Panc1 (cell line): ENCODE measurements at regions not wholly inside any gene's neighbourhood (a gene's known extent, or its start where the extent isn't known, plus 50 kb on each side); places are given as distances from the start of the nearest gene placed in this dataset.

Source experiments
- ATAC-seq: fragments of 200-7000 bp; cut with Tn5 transposase; 2 replicates; pipeline ENCODE4 v1.9.1; 2020; ENCODE audit warnings: mild to moderate bottlenecking, moderate library complexity
- BruUV-seq: library from RNA; stranded (reverse); fragments of 400-500 nt; replicated peaks from 2 replicates; lab custom pipeline; 2021; lab: Mats Ljungman, UMichigan
- CTCF ChIA-PET: fragments of 300-600 bp; sonication (Branson Sonifier 250); formaldehyde crosslinking; loops from one replicate; lab custom pipeline; 2022; ENCODE audit warnings: antibody characterized with exemption; lab: Charles Lee
- POLR2A ChIA-PET: fragments of 300-600 bp; sonication (Branson Sonifier 250); formaldehyde crosslinking; loops from one replicate; lab custom pipeline; 2022; ENCODE audit warnings: antibody characterized with exemption; lab: Charles Lee
- DNase-seq: peaks from one replicate; pipeline ENCODE4 v3.0.0-alpha.2; 2010; ENCODE audit warnings: low read depth, low spot score
- H3K27ac ChIP-seq: 2 replicates; pipeline ENCODE4 v1.5.1; 2011; ENCODE audit warnings: mild to moderate bottlenecking, low read length, inconsistent platforms
- H3K27me3 ChIP-seq: fragments of 200-500 bp; sonication (Bioruptor generic); 2 replicates; pipeline ENCODE4 v1.6.0; 2014; ENCODE audit warnings: low read length, inconsistent platforms; ENCODE audit not compliant: control insufficient read depth, insufficient read depth
- H3K36me3 ChIP-seq: fragments of 200-500 bp; sonication (Bioruptor generic); 2 replicates; pipeline ENCODE4 v1.5.1; 2014; ENCODE audit warnings: inconsistent platforms, mild to moderate bottlenecking, low read length, moderate library complexity; ENCODE audit not compliant: control insufficient read depth, insufficient read depth
- H3K4me1 ChIP-seq: 2 replicates; pipeline ENCODE4 v1.5.1; 2011; ENCODE audit warnings: inconsistent platforms, mild to moderate bottlenecking, low read length, moderate library complexity; ENCODE audit not compliant: control insufficient read depth, insufficient read depth
- H3K4me3 ChIP-seq, 2 experiments: 2 replicates each; pipeline ENCODE4 v1.5.1; 2011 to 2012; ENCODE audit warnings: low read depth in 2 of 2, low read length in 2 of 2, mild to moderate bottlenecking in 2 of 2, inconsistent platforms in 1 of 2, moderate library complexity in 1 of 2
- H3K9me3 ChIP-seq: fragments of 200-500 bp; sonication (Bioruptor generic); 2 replicates; pipeline ENCODE4 v1.5.1; 2014; ENCODE audit warnings: low read depth, mild to moderate bottlenecking, inconsistent platforms, low read length, moderate library complexity; ENCODE audit not compliant: control insufficient read depth, insufficient read depth
- POLR2AphosphoS5 ChIP-seq: IDR thresholded peaks from 2 replicates; pipeline ENCODE4 v1.6.1; 2012; ENCODE audit warnings: mild to moderate bottlenecking, low read depth, low read length, moderate library complexity
- SIN3A ChIP-seq: IDR thresholded peaks from 2 replicates; pipeline ENCODE4 v1.6.1; 2012; ENCODE audit warnings: low read depth, mild to moderate bottlenecking, low read length, moderate library complexity, borderline replicate concordance; ENCODE audit not compliant: insufficient read depth
- TCF7L2 ChIP-seq: IDR thresholded peaks from 2 replicates; pipeline ENCODE4 v1.6.1; 2011; ENCODE audit warnings: mild to moderate bottlenecking, low read depth, low read length, inconsistent platforms
- in situ Hi-C: cut with HindIII; loops from 2 replicates; pipeline ENCODE4 v1.10.0; 2016; ENCODE audit warnings: low sequenced_read_pairs, low pct_unique_long_range_greater_than_20kb
- intact Hi-C: fragments of 100-400 bp; cut with micrococcal nuclease; formaldehyde crosslinking; loops from one replicate; pipeline ENCODE4 v1.10.0; 2022; ENCODE audit not compliant: unreplicated experiment
- TF ChIP-seq, protein P1 (sequence below): fragments of 450-650 bp; IDR thresholded peaks from 2 replicates; pipeline ENCODE4 v1.5.1; 2017; ENCODE audit warnings: mild to moderate bottlenecking
- TF ChIP-seq, protein P2 (sequence below), 2 experiments: IDR thresholded peaks; 2 replicates each; pipeline ENCODE4 v1.6.1; 2011 to 2012; ENCODE audit warnings: low read depth in 2 of 2, control low read depth in 1 of 2, low read length in 1 of 2, mild to moderate bottlenecking in 1 of 2, moderate library complexity in 1 of 2; ENCODE audit not compliant: insufficient read depth in 1 of 2

DNA sequence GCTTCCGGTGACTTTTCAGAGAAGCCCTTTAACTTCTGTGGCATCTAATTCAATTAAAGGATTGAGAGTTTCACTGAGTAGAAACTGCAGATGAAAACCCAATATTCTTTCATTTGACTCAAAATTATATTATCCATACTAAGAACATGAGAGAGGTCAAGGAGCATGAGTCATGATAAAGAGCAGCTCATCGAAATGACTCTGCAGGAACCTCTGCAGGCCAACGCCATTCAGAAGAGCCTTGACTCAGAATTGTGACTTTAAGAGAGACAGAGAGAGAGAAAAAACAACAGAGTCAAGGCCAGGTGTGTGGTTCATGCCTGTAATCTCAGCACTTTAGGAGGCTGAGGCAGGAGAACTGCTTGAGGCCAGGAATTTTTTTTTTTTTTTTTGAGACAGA is 417.2 kb upstream of the XYLT1 start:
- no TSS peak for BruUV-seq
- no peak for ATAC-seq
- TF ChIP-seq SIN3A (no peak), TCF7L2 (no peak), POLR2AphosphoS5 (no peak)
- TF ChIP-seq, protein P1, sequence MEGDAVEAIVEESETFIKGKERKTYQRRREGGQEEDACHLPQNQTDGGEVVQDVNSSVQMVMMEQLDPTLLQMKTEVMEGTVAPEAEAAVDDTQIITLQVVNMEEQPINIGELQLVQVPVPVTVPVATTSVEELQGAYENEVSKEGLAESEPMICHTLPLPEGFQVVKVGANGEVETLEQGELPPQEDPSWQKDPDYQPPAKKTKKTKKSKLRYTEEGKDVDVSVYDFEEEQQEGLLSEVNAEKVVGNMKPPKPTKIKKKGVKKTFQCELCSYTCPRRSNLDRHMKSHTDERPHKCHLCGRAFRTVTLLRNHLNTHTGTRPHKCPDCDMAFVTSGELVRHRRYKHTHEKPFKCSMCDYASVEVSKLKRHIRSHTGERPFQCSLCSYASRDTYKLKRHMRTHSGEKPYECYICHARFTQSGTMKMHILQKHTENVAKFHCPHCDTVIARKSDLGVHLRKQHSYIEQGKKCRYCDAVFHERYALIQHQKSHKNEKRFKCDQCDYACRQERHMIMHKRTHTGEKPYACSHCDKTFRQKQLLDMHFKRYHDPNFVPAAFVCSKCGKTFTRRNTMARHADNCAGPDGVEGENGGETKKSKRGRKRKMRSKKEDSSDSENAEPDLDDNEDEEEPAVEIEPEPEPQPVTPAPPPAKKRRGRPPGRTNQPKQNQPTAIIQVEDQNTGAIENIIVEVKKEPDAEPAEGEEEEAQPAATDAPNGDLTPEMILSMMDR = no peak
- TF ChIP-seq, protein P2, sequence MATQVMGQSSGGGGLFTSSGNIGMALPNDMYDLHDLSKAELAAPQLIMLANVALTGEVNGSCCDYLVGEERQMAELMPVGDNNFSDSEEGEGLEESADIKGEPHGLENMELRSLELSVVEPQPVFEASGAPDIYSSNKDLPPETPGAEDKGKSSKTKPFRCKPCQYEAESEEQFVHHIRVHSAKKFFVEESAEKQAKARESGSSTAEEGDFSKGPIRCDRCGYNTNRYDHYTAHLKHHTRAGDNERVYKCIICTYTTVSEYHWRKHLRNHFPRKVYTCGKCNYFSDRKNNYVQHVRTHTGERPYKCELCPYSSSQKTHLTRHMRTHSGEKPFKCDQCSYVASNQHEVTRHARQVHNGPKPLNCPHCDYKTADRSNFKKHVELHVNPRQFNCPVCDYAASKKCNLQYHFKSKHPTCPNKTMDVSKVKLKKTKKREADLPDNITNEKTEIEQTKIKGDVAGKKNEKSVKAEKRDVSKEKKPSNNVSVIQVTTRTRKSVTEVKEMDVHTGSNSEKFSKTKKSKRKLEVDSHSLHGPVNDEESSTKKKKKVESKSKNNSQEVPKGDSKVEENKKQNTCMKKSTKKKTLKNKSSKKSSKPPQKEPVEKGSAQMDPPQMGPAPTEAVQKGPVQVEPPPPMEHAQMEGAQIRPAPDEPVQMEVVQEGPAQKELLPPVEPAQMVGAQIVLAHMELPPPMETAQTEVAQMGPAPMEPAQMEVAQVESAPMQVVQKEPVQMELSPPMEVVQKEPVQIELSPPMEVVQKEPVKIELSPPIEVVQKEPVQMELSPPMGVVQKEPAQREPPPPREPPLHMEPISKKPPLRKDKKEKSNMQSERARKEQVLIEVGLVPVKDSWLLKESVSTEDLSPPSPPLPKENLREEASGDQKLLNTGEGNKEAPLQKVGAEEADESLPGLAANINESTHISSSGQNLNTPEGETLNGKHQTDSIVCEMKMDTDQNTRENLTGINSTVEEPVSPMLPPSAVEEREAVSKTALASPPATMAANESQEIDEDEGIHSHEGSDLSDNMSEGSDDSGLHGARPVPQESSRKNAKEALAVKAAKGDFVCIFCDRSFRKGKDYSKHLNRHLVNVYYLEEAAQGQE (IDR thresholded peaks at IDR 0.05; ENCODE audit: insufficient read depth in 1 of 2, low read depth in 2 of 2, low read length in 1 of 2) = no peak
- in situ Hi-C loops = no loop called here
- intact Hi-C loops = no loop called here
- H3K27me3 ChIP-seq = no peaks in the 10 kb centered on the region
- H3K9me3 ChIP-seq = no peaks in the 10 kb centered on the region
- no peak overlapping the region for H3K4me3 ChIP-seq
- CTCF ChIA-PET = no interaction called here
- H3K36me3 ChIP-seq = no peaks in the 10 kb centered on the region
- H3K4me1 ChIP-seq = no peaks in the 10 kb centered on the region
- H3K27ac ChIP-seq = no peak overlapping the region
- POLR2A ChIA-PET = no interaction called here
- DNase-seq = no peak

DNA sequence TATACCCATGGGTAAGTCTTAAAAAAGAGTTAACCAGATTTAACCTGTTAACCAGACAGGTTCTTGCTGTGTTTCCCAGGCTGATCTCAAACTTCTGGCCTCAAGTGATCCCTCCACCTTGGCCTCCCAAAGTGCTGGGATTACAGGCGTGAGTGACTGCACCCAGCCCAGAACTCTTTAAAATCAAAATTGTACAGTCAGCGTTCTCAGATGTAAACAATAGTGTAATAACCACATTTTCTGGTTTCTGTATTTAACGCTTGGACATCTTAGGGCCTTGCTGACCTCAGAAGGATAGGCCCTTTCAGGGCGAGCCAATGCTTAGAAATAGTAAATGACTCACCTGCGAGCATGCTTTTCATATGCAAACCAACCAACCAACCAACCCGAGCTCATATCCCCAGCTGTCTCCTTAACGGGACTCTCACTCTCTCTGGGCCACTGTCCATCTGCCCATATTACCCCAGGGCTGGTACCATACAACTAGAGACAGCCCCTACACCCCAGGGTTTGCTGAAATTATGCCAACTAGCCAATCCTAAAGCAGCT is 415.0 kb upstream of the XYLT1 start:
- H3K27me3 ChIP-seq = no peaks in the 10 kb centered on the region
- no peak overlapping the region for H3K4me3 ChIP-seq
- TF ChIP-seq TCF7L2 (no peak), SIN3A (no peak), POLR2AphosphoS5 (no peak)
- TF ChIP-seq, protein P1 = no peak
- H3K9me3 ChIP-seq = no peaks in the 10 kb centered on the region
- intact Hi-C loops (no loop called here), in situ Hi-C loops (no loop called here)
- POLR2A ChIA-PET = no interaction called here
- CTCF ChIA-PET = no interaction called here
- no peaks in the 10 kb centered on the region for H3K4me1 ChIP-seq
- H3K36me3 ChIP-seq = no peaks in the 10 kb centered on the region
- DNase-seq (no peak), ATAC-seq (no peak)
- no peak overlapping the region for H3K27ac ChIP-seq
- no TSS peak for BruUV-seq
